ELF-1 (cell line): ENCODE measurements at regions not wholly inside any gene's neighbourhood (a gene's known extent, or its start where the extent isn't known, plus 50 kb on each side); places are given as distances from the start of the nearest gene placed in this dataset.

ENCODE experiments used
- DNase-seq: peaks from one replicate; pipeline ENCODE4 v3.0.0-alpha.2; 2016; ENCODE audit warnings: low read depth, low spot score

DNA sequence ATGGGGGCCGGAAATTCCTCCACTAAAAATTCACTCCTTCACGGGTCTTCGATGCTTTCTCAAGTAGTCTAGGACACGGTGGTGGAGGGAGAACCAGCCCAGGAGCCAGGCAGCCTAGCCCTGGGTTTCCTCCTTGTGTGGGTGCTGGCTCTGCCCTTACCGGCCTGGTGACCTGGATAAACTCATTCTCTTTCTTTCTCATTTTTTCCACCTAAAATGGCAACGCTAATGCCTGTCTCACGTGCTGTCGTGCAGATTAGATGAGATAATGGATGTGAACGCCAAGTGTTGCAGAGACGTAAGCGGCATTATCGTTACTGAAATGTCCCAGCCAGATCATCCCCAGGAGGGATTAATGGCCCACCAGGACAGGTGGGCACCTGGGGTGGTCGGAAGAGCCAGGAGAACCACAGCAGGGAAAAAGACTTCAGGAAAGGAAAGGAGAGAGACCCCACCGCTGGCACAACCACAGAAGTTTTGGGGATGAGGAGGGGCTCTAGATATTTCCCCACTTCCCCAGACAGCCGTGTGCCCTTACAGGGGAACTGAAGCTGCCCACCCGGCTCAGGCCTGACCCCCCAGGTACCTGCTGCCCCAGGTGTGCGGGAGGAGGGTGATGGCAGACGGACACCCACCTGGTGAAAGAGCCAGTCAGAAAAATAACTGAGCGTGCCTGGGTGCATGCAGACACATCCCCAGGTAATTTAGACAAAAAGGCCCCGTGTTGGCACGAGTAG lies 100.8 kb upstream of the ASAP2 start:
- no peak for DNase-seq

DNA sequence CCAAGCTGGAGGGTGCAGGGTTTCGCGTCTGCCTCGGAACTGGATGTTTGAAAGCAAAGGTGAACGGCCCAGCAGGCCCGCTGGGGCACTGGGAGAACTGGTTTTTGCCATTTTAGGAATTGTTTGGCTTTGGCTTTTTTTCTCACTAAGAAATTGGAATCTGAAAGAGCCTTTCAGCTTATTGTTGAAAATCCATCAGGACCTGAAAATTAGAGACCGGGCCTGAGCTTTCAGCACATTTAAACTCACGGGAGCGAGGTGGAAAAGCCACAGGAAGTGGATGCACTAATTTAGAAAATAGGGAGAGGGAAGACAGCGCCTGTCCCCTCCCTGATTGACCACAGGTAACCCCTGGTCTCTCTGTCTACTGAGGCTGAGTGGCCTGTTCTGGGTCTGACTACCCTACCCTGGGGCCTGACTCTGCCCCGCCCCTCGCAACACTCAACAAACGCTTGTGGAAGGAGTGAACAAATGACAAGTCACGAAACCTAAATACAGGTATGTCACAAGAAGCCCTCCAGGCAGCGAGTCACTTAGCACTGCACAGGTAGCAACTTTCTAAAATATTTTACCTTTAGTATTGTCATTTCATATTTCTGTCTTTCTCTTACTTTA lies 100.3 kb upstream of the MBOAT2 start:
- DNase-seq, result peak; percentile 91

DNA sequence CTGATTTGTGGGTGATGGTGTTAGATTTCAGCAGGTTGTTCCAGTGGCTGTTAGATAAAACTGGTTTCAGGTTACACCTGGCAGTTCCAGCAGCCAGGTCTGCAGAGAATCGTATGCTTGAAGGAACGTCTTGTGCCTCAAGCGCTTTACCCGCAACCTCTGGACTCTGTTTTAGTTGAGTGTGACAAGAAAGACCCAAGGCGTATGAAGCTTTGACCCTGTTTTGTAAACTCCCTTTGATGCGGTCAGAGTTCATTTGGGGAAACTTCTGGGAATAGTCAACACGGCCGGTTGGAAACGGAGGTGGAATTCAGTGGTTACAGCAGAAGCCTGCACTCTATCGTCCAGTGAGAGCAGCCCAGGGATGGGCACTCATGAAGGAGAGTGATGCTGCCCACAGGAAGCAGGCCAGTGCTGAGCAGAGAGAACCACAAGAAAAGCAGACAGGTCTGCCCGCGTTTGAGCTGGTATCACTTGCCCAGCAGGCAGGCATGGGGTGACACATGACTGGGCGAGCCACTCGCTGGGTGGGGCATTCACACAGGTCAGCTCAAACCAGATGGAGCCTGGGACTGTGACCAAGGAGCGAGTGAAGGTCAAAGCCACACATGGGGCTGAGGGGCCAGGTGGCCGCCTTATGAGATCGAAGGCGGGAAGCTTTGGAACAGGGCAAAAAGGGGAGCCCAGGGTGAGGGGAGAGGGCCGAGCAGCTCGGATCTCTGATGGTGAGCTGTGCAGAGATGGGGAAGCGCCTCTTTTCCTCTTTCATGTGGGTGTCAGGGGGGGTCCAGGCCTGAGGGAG lies 99.6 kb upstream of the MBOAT2 start:
- peak; percentile 93 for DNase-seq

DNA sequence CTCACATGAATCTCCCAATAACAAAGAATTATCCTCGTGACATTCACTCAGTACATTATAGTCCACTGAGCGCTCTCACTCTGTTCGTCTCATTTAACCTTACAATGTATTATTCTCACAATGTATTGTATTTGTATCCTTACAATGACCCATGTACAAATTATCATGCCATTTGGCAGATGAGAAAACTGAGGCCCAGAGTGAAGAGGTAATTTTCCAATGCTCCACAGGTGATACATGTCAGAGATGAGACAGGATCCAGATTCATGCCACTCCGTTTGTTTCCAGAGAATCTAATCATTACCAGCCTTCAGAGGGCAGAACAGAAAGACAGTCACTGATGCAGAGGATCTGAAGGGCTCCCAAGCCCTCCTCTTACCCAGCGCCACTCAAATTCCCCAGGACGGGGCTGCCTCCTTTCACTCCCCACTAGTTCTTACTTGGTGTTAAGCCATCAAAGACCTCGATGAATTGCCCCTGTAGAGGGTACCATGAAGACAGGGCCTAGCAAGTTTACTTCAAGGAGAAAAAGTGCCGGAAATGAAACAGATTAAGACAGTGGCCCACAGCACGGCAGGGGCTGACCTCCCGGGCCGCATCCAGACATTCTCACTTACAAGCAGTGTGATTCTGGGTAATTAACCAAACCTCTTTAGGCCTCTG lies 98.4 kb upstream of the MBOAT2 start:
- no peak for DNase-seq

DNA sequence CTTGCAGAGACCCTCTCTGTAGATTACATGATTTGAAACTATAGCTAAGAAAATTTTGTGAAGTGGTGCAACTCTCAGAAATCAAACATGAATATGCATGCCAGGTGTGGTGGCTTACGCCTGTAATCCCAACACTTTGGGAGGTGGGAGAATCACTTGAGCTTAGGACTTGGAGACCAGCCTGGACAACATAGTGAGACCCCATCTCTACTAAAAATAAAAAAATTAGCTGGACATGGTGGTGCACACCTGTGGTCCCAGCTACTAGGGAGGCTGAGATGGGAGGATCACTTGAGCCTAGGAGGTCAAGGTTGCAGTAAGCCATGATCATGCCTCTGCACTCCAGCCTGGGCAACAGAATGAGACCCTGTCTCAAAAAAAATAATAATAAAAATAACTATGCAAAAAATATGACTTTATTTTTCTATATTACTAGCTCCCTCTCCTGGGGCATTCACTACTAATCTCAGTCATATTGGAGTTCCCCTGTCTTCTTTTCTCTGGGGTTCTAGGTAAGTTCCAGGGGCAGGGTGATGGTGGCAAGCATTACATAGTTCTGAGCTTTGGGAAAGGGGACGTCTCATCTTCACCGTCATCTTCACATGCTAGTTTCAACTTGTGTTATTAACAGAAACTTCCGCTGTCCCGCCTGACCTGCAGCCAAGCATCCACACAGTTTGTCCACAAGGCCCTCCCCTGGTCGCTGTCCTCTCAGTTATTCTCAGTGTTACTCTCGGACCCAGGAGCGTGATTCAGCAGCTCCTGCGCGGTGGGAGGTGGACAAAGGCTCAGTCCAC lies 96.8 kb upstream of the MBOAT2 start:
- no peak for DNase-seq

DNA sequence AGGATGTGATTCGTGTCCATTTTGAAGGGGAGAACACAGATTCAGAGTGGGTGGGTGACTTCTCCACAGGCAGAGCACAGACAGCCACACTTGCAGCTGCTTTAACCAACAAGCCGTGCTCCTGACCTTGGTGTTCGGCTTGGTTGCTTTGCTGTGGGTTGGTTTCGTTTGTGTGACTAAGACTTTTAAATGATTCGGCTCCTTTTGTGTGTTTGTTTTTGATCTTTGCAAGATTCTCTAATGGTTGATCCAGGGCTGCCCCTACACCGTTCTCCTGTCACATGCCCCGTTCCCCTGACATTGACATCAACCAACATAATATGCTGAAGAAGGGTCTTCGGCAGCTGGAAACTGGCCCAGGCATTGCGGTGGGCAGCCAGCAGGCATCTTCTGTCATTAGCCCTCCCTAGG lies 95.9 kb upstream of the MBOAT2 start:
- DNase-seq, result no peak

DNA sequence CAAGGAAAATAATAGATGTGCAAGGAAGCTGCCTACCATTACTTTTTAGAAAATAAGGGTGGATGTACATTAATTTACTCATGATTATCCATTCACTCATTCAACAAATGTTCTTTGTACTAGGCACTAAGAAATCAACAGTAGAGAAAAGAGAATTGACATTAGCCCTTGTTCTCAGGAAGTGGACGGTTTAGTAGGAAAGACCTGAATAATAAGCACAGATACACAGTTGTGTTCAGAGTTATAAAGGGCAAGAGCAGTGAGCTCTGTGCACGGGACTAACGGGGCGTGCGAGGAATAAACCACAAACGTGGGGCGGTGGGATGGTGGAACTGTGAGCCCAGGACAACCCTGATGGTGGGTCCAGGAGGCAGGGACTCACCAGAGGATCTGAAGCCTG lies 94.4 kb upstream of the MBOAT2 start:
- DNase-seq, result no peak

DNA sequence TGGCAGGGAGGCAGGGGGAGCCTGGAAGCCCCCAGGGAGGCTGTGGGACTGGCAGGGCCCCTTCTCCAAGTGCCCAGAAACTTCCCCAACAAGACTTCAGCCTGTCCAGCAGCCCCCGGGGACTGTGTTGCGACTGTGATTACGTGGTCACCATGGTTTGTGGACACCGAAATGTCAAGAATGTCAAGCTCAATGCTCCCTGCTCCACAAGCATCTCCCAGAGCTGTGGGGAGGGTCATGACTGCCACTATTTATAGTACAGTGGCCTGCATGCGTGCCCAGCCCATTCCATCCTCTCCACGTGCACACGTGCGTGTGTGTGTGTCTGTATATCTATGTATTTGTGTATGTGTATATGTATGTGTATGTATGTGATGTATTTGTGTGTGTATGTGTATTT lies 93.8 kb upstream of the MBOAT2 start:
- DNase-seq, result peak; percentile 32

DNA sequence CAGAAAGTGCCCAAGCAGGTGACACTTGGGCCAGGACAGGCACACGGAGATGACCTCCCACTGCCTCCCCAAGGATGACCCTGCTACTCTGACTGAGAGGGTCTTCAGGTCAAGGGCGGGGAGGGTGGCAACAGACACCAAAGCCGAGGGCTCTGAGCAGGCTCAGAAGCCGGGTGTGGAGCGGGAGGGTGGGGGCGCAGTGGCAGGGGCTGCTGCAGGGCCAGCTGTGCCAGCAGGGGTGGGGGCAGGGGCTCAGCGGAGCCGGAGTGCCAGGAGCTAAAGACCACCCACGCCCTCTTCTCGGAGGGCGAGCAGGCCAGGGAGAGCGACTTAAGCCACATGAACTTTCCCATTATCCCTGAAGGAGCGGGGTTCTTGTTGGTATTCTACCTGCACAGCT lies 93.3 kb upstream of the MBOAT2 start:
- no peak for DNase-seq

DNA sequence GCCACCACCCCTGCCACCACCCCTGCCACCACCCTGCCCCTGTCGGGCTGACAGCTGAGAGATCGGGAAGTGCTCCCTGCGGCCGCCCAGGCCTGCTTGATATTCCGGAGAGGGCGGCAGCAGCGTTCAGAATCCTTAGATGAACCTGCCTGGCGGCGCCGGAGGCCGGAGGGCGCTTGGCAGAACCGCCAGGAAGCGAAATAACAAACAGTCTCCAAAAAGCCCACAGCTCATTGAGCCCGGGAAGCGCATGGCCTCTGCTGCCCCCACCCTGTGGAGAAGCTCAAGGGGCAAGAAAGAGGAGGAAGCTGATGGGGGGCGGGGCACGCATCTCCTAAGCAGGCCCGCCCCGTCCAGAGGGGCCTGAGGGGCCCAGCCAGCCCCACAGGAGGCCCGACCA lies 92.2 kb upstream of the MBOAT2 start:
- DNase-seq, result peak; percentile 93

DNA sequence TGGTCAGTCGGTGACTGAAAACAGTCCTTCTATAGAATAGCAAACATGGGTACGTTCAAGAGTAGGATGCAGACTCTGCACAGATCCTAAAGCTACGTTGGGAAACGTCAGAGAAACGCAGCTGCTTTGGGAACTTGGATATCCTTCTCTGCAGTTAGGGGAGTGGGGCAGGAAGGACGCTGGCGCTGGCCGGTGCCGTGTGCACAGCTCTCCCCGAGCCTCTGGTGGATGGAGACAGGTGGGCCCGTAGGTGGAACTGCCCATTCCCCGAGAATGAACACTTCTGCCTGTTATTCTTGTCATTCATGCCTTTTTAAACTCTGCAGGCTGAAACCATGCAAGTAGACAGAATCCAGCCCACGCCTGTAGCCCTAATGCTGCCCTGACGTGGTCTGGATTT lies 91.7 kb upstream of the MBOAT2 start:
- no peak for DNase-seq

DNA sequence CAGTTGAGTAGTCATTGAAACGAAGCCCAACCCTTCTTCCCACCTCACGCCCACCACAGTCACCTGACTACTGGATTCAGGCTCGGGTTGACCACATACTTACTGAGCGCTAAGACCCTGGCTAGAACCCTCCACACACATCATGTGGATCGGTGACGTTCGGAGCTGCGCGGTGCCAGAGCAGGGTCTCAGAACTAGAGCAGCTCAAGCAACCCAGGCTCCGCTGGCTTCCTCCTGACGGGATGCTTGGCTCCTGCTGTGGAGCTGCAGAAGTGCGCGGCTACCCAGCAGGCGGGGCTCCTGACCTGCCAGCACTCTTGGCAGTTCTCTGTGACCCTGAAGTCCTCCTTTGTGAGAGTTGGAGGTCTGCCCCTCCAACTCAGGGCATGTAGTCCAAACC lies 90.6 kb upstream of the MBOAT2 start:
- peak; percentile 55 for DNase-seq

DNA sequence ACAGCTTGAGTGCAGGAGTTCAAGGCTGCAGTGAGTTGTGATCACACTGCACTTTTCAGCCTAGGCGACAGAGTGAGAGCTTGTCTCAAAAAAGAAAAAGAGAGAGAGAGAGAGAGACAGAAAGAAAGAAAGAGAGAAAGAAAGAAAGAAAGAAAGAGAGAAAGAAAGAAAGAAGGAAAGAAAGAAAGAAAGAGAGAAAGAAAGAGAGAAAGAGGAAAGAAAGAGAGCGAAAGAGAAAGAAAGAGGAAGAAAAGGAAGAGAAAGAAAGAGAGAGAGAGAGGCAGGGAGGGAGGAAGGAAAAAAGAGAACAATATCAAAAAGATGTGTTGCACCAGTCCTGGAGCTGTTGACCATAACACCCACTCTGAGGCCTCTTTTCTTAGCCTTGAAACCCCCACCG lies 89.8 kb upstream of the MBOAT2 start:
- no peak for DNase-seq

DNA sequence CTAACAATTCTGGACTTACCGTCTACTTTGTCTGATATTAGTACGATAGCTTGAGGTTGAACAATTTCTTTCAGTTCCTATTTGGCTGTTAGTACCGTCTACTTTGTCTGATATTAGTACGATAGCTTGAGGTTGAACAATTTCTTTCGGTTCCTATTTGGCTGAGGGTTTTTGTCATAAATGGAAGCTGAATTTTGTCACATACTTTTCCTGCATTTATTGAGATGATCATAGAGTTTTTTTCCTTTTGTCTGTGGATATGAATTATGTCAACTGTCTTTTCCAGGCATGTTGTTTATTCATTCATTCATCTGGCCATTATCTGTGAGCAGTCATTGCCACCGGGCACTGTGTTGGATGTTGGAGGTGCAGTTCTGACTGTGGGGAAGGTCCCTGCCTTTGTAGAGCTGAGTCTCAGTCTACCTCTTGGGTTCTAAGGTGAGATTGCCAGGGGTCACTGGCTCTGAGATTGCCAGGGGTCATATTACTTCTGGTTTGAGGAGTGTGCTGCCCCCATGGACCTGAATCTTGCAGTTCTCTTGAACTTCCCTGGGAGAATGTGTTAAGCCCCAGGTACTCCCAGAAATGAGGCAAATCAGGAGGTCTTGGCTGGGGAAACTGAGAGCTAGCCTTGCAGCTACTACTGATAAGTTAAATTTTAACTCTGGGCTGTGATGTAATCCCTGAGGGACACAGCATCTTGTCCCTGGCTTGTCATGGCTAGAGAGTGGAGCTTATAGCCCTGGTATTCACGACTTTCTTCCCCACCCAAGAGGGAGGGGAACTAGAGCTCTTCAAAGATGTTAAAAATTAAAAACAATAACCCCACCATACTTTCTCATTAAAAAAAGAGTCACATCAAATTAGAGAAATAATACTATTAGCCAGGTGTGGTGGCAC lies 89.1 kb upstream of the MBOAT2 start:
- DNase-seq, result no peak

DNA sequence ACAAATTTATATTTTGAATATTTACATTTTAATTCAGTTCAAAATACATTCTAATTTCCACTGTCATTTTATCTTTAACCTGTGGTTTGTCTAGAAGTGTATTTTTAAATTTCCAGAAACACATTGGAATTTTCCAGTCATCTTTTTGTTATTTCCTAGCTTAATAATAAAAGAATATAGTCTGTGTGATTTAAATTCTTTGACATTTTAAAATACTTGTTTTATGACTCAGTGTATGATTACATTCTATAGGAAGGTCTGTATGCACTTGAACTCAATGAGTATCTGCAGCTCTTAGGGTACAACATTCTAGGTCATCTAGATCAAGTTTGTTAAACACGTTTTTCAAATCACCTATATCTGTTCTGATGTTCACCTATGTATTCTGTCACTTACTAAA lies 88.3 kb upstream of the MBOAT2 start:
- DNase-seq, result no peak

DNA sequence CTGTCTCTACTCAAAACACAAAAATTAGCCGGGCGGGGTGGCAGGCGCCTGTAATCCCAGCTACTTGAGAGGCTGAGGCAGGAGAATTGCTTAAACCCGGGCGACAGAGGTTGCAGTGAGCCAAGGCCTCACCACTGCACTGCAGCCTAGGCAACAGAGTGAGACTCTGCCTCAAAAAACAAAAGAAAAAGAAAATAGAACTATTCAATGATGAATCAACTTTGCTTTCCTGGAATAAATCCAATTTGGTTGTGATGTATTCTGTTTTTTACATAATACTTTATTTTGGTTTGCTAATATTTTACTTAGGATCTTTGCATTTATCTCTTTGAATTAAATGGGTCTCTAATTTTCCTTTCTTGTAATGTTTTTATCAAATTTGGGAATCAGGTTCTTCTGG lies 86.3 kb upstream of the MBOAT2 start:
- no peak for DNase-seq

DNA sequence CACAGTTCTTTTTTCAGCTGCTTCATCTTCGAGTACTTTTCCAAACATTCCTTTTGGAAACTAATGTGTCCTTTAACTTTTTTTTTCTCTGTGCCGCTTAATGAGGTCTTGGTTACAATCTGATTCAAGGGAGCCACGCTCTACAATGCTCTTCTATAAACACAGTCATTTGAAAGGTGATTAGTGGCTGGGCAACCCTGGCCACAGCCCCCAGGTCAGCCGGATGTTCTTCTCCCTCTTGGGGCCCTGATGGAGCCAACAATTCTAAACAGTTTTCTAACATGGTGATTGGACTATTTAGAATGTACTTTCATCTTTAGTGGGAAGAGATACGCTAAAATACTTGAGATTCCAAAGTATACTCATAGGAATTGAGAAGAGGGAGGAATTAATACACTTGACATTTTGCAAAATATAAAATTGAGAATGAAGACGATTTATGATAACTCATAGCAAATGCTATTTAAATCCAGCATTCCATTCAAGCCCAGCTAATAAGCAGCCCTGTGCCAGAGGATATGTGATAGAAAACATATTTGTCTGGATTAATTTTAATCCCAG lies 83.7 kb upstream of the MBOAT2 start:
- no peak for DNase-seq

DNA sequence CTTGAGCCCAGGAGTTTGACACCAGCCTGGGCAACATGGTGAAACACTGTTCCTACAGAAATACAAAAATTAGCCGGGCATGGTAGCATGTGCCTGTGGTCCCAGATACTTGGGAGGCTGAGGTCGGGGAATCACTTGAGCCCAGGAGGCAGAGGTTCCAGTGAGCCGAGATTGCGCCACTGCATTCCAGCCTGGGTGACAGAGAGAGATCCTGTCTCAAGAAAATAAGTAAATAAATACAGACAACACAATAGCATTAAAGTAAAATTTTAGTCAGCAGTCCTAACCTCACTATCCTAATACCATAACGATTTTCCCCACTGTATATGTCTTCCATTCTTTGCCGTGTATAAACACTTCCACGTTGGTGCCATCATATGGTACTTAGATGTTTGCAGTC lies 83.0 kb upstream of the MBOAT2 start:
- no peak for DNase-seq

DNA sequence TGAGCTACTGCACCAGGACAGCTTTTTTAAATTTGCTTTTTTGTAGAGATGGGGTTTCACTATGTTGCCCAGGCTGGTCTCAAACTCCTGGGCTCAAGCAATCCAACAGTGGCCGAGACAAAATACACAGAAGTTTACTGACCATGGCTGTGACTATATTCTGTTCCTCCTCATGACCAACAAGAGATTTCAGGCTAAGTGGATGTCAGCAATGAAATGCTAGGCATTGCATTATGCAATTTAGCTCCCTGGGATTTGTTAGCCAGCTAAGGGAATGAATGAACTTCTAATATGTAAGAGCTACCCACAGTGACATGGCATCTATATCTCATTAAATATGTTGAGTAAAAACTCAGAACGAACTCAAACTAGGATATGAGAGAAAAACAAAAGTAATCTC lies 81.9 kb upstream of the MBOAT2 start:
- DNase-seq, result no peak

DNA sequence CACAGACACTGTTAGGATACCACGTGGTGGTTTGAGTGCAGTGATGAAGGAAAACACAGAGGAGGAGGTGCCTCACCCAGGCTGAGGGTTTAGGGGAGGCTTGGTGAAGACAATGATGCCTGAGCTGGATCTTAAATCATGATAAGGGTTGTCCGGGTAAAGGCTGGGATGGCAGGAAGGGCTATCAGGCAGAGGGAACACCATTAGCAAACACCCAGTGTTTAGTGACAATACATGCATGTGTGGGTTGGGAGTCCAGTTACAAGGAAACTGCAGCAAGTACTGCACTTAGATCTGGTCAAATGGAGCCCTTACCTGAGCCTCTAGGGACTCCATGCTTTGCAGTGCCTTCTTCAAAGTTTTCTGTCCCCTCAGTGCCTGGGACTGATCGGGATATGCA lies 79.8 kb upstream of the MBOAT2 start:
- no peak for DNase-seq
